NT2/D1 (cell line): ENCODE measurements at regions not wholly inside any gene's neighbourhood (a gene's known extent, or its start where the extent isn't known, plus 50 kb on each side); places are given as distances from the start of the nearest gene placed in this dataset.

Source experiments
- DNase-seq: peaks from one replicate; pipeline ENCODE4 v3.0.0-alpha.2; 2011; ENCODE audit warnings: low read depth, low spot score
- H3K27me3 ChIP-seq: 2 replicates; pipeline ENCODE4 v1.6.0; 2011; ENCODE audit warnings: mild to moderate bottlenecking; ENCODE audit not compliant: insufficient read length, insufficient read depth
- H3K36me3 ChIP-seq: 2 replicates; pipeline ENCODE4 v1.6.1; 2011; ENCODE audit warnings: mild to moderate bottlenecking, low read length, mixed read lengths; ENCODE audit not compliant: insufficient read depth, insufficient read length
- H3K4me1 ChIP-seq: 2 replicates; pipeline ENCODE4 v1.5.1; 2011; ENCODE audit not compliant: insufficient read depth, insufficient read length
- H3K4me3 ChIP-seq: 2 replicates; pipeline ENCODE4 v1.5.1; 2011; ENCODE audit warnings: low read depth; ENCODE audit not compliant: insufficient read length
- H3K9ac ChIP-seq: 2 replicates; pipeline ENCODE4 v1.6.0; 2011; ENCODE audit warnings: low read depth; ENCODE audit not compliant: insufficient read length
- H3K9me3 ChIP-seq: 2 replicates; pipeline ENCODE4 v1.5.1; 2011; ENCODE audit warnings: mild to moderate bottlenecking, low read length; ENCODE audit not compliant: insufficient read depth
- SUZ12 ChIP-seq: IDR thresholded peaks from 2 replicates; pipeline ENCODE4 v1.6.1; 2011; ENCODE audit not compliant: insufficient read length, insufficient read depth; ENCODE audit errors: extremely low read depth
- YY1 ChIP-seq: IDR thresholded peaks from 2 replicates; pipeline ENCODE4 v1.6.1; 2011; ENCODE audit not compliant: insufficient read length, insufficient read depth
- ZNF274 ChIP-seq: IDR thresholded peaks from 2 replicates; pipeline ENCODE4 v1.6.1; 2011; ENCODE audit warnings: mild to moderate bottlenecking, low read depth, low read length

DNA sequence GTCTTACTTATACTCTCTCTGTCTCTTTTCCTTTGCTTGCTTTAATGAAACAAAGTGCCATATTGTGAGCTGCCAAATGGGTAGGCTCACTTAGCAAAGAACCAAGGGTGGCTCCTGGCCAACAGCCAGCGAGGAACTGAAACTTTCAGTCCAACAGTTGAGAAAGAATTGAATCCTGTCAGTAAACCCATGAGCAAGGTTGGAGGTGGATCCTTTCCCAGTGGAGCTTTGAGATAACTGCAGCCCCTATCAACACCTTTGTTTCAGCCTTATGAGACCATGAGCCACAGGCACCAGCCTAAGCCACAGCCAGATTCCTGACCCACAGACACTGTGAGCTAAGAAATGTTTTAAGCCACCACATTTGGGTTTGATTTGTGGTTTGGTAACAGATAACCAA lies 362.2 kb downstream of the PDGFC start:
- no peaks in the 10 kb centered on the region for H3K4me1 ChIP-seq
- no peak overlapping the region for H3K4me3 ChIP-seq
- TF ChIP-seq YY1 (no peak), ZNF274 (no peak)
- H3K9ac ChIP-seq: no peak overlapping the region
- no peaks in the 10 kb centered on the region for H3K9me3 ChIP-seq
- H3K27me3 ChIP-seq: no peaks in the 10 kb centered on the region
- H3K36me3 ChIP-seq: no peaks in the 10 kb centered on the region
- DNase-seq: no peak

- H3K9me3 ChIP-seq: no peaks in the 10 kb centered on the region
- DNase-seq: no peak
- no peak overlapping the region for H3K4me3 ChIP-seq
- no peaks in the 10 kb centered on the region for H3K27me3 ChIP-seq
- no peak for TF ChIP-seq SUZ12
- TF ChIP-seq ZNF274: no peak
- no peak for TF ChIP-seq YY1
- no peaks in the 10 kb centered on the region for H3K36me3 ChIP-seq
- H3K4me1 ChIP-seq: no peaks in the 10 kb centered on the region
- H3K9ac ChIP-seq: no peak overlapping the region
Measured at GRCh38 chr4:156608651-156609050, 362.9 kb downstream of the PDGFC start.

DNA sequence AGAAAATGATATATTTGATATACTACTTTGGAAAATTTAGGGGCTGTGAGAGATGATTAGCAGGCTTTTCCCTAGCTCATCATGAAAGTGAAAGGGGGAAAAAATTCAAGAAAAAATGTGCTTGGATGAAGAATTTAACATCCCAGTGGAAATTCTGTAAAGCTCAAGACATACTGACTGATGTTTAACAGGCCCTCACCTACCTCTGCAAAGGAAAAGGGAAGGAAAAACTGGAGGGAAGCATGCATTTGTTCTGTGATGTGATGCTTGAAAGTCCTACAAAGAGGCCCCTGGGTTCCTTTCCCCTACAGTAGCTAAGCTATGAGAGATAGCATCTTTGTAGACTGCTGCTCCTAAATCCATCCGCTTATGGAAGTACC lies 364.1 kb downstream of the PDGFC start:
- DNase-seq: no peak
- no peak overlapping the region for H3K4me3 ChIP-seq
- H3K36me3 ChIP-seq: no peaks in the 10 kb centered on the region
- H3K9ac ChIP-seq: no peak overlapping the region
- no peak for TF ChIP-seq YY1
- no peak for TF ChIP-seq ZNF274
- no peak for TF ChIP-seq SUZ12
- no peaks in the 10 kb centered on the region for H3K9me3 ChIP-seq
- H3K4me1 ChIP-seq: no peaks in the 10 kb centered on the region
- no peaks in the 10 kb centered on the region for H3K27me3 ChIP-seq

DNA sequence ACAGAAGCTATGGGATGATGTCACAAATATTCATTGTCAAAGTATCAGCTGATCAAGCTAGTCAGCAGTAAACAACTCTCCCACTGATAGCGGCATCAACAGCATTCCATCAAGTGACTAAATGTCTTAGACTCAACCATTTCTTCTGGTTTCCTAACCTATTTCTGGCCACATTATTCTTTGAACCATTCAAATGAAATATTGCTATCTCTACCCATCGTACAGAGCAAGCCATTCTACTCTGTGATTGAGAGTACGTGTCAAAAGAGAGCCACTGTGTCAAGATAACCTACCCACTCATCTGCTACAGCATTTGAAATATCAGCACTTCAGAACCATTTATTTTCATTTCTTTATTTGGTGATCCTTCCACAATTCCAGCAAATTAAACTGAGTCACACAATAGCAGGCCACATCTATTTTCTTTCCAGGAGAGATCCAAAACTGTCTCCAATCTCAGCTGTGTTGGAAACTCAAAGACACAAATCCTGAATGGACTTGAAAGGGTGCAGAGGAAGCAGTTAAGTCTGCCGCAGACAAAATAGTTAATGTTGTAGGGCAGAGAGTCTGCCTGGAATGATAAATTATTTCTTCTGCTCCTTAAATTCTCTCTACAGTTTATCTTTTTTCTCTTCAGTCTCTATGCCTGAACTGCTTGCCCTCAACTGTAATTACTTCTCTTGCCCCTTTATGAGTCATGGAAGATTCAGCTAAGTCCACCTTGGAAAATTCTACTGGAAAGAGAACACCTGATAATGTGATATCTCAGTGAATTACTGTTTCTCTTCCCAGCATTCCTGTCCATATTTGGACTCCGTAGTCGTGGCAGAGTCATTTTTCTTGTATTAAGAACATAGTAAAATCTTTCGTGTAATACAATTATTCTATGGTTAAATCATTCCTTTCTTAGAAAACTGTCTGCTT lies 364.8 kb downstream of the PDGFC start:
- Histone ChIP-seq H3K9me3 (no peaks in the 10 kb centered on the region), H3K27me3 (no peaks in the 10 kb centered on the region), H3K4me1 (no peaks in the 10 kb centered on the region), H3K9ac (no peak overlapping the region), H3K36me3 (no peaks in the 10 kb centered on the region), H3K4me3 (no peak overlapping the region)
- TF ChIP-seq SUZ12 (no peak), ZNF274 (no peak), YY1 (no peak)
- DNase-seq: no peak

DNA sequence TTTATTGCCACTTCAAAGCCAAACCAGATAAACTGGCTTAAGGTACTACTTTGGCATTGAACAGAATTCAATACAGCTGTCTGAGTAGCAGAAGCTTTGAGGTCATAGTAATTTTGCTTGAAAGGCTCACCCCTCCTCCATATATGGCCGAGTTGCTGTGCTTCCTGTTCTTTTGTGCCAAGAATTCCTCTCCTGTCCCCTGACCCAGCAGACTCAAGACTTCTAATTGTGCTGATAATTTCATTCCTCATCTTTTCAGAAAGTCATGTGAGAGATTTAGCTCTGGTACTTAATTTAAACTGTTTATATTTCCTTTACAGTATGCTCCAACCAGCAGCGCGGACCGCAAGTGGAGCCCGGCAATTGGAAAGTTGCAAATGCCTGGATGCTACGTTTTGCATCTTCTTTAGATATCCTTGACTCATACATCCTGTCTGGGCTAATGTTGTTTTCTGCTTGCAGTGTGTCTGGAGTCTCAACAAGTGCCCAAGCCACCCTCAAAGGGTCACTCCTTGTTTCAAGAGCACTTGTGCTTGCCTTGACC lies 373.4 kb downstream of the PDGFC start:
- no peak overlapping the region for H3K4me3 ChIP-seq
- no peaks in the 10 kb centered on the region for H3K27me3 ChIP-seq
- no peak overlapping the region for H3K9ac ChIP-seq
- no peaks in the 10 kb centered on the region for H3K36me3 ChIP-seq
- H3K4me1 ChIP-seq: no peaks in the 10 kb centered on the region
- DNase-seq: no peak
- 0 out of 2 replicates have a peak, but pooled peaks cover 5% of the 10 kb centered on the region for H3K9me3 ChIP-seq
- TF ChIP-seq SUZ12: no peak
- no peak for TF ChIP-seq YY1
- no peak for TF ChIP-seq ZNF274

GRCh38 chr4:156596706-156597329 lies 374.8 kb downstream of the PDGFC start:
- Histone ChIP-seq H3K9ac (no peak overlapping the region), H3K9me3 (0 out of 2 replicates have a peak, but pooled peaks cover 5% of the 10 kb centered on the region), H3K27me3 (no peaks in the 10 kb centered on the region), H3K36me3 (no peaks in the 10 kb centered on the region), H3K4me1 (no peaks in the 10 kb centered on the region), H3K4me3 (no peak overlapping the region)
- DNase-seq: no peak
- TF ChIP-seq YY1 (no peak), ZNF274 (no peak), SUZ12 (no peak)

GRCh38 chr4:156596026-156596425 lies 375.6 kb downstream of the PDGFC start:
- Histone ChIP-seq H3K9ac (no peak overlapping the region), H3K4me3 (no peak overlapping the region), H3K27me3 (no peaks in the 10 kb centered on the region), H3K9me3 (0 out of 2 replicates have a peak, but pooled peaks cover 5% of the 10 kb centered on the region), H3K36me3 (no peaks in the 10 kb centered on the region), H3K4me1 (no peaks in the 10 kb centered on the region)
- TF ChIP-seq YY1 (no peak), SUZ12 (no peak), ZNF274 (no peak)
- DNase-seq: no peak
